ENCODE measurements at regions not wholly inside any gene's neighbourhood (a gene's known extent, or its start where the extent isn't known, plus 50 kb on each side); places are given as distances from the start of the nearest gene placed in this dataset.

DNA sequence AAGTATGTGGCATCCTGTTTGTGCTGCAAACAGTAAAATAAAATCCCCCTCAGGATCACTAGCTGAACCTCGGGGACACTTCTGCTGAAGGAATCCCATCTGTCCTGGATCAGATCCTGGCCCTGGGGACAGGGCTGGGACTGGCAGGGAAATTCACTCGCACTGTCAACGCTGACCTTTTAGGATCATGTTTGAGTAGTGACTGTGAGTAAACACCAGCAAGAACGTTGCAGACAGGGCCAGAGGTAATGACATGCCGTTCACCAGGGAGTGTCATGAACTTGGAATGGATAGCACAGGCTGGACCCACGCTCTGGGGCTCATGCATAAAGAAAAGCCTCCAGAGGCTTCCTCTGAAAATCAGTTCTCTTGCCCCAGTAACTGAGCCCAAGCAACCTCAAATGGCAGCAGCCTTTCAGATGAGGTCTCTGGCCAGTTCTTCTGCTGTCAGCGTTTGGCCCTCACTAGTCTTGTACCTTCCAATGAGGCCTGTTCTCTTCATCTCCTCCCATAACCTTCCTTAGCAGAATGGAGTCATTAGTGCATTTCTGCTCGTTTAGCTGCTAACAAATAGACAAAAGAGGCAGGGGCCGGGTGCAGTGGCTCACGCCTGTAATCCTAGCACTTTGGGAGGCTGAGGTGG is 51.0 kb upstream of the BARX2 start:
- peak; percentile 15 to 48 (median 26) for DNase-seq

DNA sequence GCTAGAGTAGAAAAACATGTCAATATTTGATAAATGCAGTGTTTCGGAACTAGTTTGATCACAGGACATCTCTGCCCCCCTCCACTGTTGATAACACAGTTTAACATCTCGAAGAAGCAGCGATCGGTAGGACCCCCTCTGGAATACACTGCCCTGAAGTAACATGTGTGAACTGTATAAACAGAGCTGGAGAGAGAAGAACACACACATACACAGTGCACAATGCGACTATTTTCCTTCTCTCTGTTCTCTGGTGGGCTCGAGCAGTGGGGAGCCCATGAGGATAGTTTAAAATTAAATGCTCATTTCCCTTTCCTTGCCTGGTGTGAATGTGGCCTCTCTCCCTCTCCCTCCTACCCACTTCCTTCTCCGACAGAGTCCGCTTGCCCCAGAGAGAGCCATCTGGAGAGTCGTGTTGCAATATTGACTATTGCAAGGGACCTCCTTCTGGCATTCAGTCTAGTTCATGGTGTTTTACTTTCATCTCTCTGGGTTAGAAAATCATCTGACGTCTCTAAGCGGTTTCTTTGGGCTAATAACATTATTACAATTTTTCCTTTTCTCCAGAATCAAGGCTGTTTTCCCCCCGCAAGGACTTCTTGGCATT is 51.6 kb upstream of the BARX2 start:
- peak; percentile 78 to 94 (median 89) for DNase-seq

DNA sequence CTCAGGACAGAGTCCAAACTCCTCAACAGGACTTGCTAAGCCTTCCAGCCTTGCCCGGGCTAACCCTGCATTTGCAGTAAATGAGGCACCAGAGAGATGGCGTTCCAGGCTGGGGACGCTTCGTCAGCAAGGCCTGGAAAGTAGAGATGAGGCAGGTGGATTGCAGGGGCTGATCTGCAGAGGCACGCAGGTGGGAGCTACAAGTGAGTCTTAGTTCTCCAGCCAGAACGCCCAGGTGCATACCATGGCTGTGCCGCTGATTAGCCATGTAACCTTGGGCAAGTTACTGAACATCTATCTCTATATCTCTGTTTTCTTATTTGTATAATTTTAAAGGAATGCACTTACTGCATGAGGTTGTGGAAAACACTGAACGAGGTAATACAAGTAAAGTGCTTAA is 52.7 kb upstream of the BARX2 start:
- no peak for DNase-seq

DNA sequence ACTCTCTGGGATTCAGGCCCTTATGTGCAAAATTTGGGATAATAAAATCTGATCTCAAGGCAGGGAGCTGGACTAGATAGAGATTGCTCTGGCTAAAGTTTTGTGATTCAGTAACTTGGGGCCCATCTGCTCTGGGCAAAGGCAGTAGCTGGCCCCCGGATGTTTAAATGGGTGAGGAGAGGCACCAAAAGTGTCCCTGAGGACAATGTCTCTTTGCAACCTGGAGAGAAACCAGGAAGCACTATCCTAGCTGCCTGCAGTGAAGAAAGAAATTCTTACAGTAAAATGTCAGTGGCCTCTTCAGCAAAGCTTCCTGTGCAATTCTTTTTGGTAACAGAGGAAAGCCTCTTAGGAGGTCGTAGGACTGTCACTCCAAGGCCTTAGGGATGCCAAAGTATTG is 54.6 kb upstream of the BARX2 start:
- DNase-seq: peak in 1 of 4 experiments; percentile 8

DNA sequence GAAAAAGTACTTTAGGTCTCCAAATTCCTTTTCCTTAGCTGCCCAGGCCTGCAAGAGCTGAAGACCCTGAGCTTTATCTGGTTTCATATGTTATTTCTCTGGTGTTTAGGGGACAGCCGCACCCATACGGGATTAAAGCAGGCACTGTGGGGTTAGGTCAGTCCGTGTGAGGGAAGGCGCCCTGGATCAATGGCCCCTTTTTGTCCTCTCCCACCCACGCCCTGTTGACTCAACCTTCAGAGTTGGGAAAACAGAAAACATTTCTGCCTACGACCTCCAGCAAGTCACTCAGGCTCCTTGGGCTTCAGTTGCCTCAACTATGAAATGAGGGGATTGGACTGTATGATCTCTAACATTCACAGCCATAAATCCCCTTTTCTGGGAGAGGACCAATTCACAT is 55.2 kb upstream of the BARX2 start:
- peak; percentile 29 to 53 (median 48) for DNase-seq

DNA sequence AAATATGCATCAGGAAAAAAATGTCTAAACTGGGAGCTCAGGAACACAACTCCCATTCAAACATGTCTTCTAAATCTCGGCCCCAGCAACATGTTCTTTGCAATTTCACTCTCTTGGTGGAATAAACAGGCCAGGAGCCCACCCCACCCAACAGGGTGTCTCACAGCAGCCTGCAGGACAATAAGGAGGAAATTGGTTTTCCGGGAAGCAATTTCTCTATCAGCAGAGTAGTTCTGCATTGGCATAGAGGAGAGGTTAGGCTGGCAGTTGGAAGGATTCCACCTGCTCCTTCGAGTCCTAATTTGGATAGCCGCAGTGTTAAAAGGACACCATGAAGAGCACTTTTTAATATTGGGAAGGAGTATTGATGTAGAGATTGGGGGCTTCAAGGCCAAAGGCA is 55.9 kb upstream of the BARX2 start:
- no peak for DNase-seq

DNA sequence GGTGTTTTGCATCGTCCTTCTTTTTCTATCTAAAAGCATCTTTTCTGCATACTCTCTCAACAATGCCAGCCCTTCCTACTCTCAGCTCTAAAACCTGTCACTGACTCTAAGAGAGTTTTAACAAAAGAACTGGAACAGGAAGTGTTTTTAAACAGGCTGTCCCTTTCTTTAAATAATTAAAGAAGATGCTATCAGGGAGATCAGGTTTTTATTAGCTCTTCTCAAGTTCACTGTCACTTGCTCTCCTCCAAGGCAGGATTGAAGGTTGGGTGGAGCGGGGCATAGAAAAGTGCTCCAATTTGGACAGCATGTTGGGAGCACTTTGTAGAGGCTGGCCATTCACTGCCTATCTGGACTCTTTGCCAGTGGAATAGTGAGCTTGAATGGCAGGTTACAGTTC is 56.4 kb upstream of the BARX2 start:
- DNase-seq: no peak

DNA sequence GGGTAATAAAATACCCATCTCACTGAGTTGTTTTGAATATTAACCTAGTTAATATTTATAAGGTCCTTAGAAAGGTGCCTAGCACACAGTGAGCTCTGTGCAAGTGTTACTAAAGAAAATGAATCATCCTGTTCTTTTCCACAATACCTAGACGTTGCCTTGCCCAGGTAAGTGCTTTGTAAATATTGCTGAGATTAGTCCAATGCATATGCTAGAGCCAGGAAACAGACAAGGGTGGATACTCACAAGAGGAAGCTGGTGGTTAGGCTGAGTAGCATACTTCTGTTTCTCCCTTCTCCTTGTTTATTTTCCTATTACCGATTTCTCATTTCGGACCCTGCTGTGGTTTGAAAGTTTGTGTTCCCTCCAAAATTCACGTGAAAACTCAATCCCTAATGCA is 58.1 kb upstream of the BARX2 start:
- peak in 3 of 4 experiments; percentile 24 to 56 (median 32) for DNase-seq

DNA sequence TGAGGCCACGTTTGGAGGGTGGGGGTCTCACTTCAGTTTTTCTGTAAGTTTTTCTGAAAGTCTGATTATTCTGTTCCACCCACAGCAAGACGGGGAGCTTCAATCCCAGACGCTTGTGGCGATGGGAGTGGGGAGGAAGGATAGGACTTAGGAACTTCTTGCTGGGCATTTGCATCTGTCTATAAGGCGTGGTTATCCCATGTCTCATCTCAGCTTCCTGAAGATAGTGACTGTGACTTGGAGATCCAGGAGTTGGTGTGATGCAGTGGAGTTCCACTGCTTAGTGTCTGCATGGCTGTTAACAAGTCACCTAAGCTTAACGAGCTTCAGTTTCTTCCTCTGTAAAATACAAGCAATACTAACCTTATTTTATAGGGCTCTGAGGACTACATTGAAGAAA is 58.9 kb upstream of the BARX2 start:
- DNase-seq: no peak

DNA sequence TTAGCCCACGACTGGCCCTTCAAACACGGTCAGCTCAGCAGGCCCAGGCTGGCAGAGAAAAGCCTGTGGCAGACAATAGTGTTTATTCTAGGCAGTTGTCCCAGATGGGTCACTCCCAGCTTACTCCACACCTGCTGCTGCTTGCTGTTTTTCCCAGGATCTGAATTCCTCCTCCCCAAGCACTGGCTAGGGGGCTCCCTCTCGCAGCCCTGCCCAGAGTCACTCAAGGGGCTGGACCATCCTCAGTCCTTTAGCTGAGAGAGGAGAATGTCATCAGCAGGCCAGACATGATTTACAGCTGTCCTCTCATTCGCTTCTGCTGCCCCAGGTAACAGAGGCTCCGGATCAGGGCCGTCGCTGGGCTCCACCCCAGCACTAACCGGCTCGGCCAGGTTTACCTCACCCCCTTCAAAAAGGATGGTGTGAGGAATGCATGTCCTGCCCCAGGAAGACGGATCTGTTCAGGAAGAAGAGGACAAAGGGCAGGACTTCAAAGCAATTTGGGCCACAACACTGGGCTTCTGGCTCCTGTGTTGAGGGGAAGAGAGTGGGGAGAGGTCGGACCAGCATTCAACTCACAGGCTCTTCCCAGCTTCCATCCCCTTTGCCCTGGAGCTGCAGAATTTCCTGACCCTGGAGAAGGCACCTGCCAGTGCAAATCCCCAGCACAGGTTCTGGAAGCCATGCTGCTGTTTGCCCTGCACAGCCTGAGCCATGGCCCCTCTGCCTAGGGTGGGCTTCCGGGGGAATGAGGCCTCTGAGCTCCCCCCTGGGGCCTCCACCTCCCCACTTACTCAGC is 59.7 kb upstream of the BARX2 start:
- DNase-seq: no peak

DNA sequence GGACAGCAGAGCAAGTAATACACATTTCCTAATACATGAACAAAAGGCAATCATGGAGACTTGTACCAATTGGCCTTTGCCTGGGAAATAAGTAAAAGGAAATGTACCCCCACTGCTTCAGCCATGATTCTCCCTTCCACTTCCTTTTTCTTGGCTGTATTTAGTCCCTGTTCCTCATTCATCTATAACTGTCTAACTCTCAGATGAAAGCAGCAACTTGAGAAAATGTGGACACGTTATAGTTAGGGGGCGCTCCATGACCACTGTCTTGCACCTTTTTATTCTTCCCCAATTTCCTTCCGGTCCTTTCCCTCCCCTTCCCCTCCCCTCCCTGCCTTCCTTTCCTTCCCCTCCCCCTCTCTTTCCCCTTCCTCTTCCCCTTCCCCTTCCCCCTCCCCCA is 61.3 kb upstream of the BARX2 start:
- peak; percentile 57 to 84 (median 70) for DNase-seq

DNA sequence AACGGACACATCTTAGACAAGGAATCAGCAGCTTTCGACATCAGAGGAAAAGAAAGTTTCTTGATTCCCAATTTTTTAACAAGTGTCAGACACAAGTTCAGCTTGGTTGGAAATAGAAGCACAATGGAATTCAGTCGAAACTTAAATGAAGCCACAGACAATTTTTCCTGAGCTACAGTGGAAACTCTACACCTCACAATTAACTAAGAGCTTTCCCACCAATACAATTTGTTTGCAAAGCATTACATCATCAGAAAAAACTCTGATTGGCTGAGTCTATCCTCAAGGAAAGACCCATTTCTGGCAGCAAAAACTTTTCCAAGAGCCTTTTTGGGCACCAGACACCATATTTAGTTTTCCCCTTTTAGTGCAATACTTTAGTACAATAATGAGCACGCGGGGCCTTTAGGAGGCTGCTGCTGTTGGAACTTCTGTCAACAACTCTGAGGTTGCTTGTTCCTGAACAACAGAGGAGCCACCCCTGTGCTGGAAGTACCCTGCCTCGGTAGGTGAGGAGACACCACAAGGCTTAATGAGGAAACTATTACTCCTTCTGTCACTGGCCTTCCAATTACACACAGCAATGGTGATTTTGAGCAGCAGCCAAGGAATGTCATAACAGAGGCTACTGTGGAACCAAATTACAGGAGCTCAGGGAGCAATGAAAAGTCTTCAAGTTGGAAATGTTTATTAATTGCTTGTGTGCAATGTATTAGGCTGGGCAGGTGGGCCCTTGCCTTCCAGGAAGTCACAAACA is 61.9 kb upstream of the BARX2 start:
- DNase-seq: no peak

DNA sequence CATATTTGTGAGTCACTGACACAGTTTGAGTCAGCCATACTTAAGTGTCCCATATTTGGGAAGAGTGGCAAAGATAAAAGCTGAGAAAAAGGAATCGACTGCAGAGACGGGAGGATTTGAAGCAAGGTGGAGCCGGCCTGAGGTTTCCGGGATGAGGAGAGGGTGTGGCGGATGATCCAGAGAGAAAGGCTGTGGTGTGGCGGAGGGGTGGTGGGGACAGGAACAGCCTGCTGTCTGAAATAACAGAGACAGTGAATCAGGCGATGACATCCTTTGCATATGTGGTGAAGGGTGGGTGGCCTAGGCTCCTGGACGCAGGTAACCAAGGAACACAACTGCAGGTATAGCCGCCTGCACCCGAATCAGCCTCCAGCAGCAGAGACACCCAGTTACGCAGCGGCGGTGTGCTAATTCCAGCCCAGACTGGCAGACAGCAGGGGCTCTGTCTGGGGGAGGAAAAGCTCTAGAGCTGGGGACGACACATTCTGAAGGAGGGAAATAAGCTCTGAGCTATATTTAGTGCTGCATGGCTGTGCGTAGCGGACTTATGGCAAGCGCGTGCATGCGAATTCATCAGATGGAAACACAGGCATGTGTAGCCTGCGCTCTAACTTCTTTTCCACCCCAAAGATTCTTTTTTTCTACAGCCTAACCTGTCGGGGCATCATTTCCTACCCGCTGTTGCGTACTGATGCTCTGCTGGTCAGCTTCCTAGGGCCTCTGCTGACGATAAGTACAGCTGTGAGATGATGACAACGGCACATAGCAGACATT is 62.7 kb upstream of the BARX2 start:
- no peak for DNase-seq

DNA sequence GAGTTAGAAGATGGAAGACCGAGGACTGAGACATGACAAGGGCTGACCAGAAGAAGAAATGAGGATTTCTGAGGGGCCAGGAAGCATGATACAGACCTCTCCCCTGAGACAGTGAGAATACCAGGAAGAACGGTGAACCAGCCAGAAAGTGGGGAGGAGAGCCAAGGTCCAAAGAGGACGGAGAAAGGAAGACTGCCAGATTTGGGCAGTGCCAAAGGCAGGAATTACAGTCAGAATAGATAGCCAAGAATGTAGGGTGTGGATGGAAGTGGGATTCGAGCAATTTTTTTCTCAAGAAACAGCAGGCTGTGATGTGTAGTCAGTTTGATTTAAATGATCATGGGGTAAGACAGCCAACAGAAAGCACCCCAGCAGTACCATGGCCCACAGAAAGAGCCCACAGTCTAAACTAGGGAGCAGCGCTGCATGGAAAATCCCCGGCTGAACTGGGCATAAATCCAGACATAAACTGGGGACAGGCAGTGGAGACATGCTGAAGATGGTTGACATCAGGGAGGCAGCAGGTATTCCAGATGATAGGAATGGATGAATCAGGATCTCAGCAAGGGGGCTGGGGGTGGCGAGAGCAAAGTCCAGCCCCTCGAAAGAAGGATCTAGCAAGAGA is 67.3 kb upstream of the BARX2 start:
- no peak for DNase-seq

DNA sequence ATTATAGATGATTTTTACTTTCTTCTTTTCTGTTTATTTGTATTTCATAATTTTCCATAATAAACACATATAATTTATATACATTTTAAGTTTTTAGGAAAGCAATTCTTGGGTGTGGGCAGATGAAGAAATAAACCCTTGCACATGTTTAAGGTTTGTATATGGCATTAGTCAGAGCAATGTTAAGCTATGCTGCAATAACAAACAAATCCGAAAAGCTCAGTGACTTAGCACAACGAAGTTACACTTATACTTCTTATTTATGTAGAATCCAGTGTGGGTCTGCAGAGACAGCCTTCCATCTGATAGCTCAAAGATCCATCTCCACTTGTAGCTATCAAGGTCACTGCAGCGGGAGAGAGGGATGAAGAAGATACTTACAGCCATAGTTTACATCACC is 68.5 kb upstream of the BARX2 start:
- no peak for DNase-seq

DNA sequence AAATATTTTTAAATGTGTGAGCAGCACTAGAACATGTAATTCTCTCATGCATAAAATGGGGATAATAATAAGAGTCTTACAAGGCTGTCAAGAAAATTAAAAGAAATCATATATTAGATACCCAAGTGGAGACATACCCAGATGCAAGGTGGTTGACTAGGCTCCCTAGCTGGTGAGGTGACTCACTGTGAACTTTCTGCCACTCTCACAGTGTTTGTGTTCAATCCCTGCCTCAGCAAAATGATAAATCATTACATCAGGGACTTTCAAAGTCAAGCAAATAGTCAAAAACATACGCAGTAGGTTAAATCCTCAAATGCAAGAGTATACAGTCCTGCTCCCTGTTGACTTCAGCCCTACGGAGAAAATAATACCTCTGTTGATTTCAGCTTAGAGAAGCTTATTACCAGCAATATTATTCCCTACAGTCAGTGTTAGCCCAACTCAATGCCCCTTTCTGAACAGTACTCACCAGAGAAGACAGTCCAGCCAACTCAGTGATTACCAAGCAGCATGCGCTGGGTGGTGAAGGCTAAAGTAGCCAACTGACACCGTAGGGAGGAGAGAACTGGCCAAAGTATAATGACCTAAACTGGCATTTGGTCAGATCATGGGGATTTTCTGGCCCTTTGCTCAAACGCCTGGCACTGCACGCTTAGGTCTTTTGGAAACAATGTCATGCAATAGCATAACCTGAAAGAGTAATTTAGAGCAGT is 73.1 kb upstream of the BARX2 start:
- DNase-seq: no peak

DNA sequence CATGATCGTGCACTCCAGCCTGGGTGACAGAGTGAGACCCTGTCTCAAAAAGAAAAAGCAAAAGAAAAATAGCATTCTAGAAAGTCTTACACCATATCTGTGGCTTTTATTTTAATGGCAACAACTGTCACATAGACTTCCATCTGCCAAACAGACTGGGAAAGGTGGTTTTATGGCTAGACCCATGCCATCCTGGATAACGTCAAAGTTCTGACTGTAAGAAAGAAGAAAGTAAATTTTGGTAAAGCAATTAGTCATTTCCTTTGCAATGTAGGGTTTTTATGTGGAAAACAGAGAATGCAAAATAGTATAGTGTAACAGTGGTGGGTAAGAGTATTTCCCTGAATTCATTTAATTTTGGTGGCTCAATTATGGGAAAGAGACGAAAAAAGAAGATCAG is 75.5 kb upstream of the BARX2 start:
- no peak for DNase-seq

DNA sequence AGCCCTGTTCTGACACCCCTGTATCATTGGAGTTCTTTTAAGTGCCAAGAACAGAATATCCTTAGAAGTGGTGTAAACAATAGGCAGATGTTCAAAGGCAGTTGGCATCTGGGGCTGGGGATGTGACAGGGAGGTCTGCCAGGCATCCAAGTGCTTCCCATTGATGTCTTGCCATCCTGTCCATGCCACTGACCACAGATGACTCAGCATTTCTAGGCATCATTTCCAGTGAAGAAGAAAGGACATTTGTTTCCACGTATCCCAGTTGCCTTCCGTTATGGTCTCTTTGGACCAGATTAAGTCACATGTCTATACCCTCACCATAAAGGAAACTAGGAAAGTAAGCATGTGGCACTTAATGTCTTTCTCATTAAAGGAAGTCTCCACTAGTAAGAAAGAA is 76.7 kb upstream of the BARX2 start:
- no peak for DNase-seq

DNA sequence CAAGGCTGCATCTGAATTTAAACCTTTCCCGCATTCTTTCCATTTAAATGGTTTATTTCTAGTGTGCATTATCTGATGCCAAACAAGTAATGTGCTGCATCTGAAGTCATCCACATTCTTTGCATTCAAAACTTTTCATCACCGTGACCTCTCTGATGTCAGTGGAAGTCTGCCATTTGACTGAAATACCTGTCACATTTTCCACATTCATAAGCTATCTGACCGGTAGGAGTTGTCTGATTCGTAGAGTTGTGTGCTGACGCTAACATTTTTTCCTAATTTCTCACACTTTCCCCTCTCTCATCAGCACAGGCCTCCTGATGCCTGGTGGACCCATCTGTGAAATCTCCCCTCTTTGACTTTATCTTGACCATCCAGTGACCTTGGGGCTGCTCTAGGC is 79.9 kb upstream of the BARX2 start:
- DNase-seq: no peak

DNA sequence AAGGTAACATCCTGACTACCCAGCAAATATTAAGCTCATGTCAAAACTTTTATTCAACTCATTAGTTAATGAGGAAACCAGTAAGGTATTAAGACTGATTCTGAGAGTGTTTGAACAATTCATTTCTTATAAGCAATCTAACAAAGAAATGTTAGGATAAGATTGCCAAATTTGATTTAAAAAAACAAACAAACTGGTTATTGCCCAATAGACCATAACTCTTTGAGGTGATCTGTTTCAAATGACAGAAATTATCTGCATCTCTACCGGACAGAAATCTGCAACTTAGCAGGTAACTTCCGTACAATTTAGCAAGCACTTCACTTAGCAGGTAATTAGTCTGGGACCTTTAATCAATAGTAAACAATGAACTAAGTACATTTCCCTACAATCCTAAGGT is 82.9 kb upstream of the BARX2 start:
- DNase-seq: no peak

DNA sequence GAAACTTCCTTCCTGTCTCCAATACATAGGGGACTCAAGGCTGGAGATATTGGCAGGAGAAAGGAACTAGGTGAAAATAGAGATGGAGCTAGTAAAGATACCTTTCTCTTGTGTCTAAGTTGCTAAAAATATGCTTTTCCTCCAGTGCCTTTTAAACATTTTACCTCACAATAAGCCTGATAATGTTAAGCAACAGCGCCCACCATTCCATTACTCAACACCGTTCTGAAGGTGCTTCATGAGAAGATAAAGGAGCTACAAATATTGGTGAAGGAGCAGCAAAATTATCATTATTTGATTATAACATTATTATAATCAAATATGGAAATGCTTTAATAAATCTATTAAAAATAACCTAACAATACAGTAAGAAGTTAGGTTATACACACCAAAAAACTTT is 83.6 kb upstream of the BARX2 start:
- DNase-seq: no peak

Data from suppressor macrophage (primary cell).